ENCODE measurements at regions not wholly inside any gene's neighbourhood (a gene's known extent, or its start where the extent isn't known, plus 50 kb on each side); places are given as distances from the start of the nearest gene placed in this dataset.
"Not testable (repeated sequence)": the region's sequence is repeated elsewhere in the genome, so short reads cannot be mapped to it uniquely, and the experiment has no call there.

- Histone ChIP-seq H3K4me1 (replicated peaks) (no peaks in the 10 kb centered on the region), H3K36me3 (no peaks in the 10 kb centered on the region), H3K27me3 (replicated peaks) (no peaks in the 10 kb centered on the region), H3K9me3 (replicated peaks) (no peaks in the 10 kb centered on the region), H3K4me3 (no peak overlapping the region), H3K27ac (no peak overlapping the region)
- no peak for DNase-seq (ENCODE audit: low read depth in 1 of 2, low spot score in 2 of 2)
Observed at GRCh38 chr5:91599863-91600262, 216.7 kb upstream of the ARRDC3 start.

- Histone ChIP-seq H3K4me1 (replicated peaks) (no peaks in the 10 kb centered on the region), H3K36me3 (no peaks in the 10 kb centered on the region), H3K4me3 (no peak overlapping the region), H3K27ac (no peak overlapping the region), H3K27me3 (replicated peaks) (no peaks in the 10 kb centered on the region), H3K9me3 (replicated peaks) (no peaks in the 10 kb centered on the region)
- DNase-seq (ENCODE audit: low read depth in 1 of 2, low spot score in 2 of 2), result no peak
Observed at GRCh38 chr5:91598216-91598615, 215.1 kb upstream of the ARRDC3 start.

- no peak overlapping the region for H3K4me3 ChIP-seq
- DNase-seq (ENCODE audit: low read depth in 1 of 2, low spot score in 2 of 2), result no peak
- H3K27me3 ChIP-seq (replicated peaks), result no peaks in the 10 kb centered on the region
- H3K4me1 ChIP-seq (replicated peaks), result no peaks in the 10 kb centered on the region
- no peaks in the 10 kb centered on the region for H3K9me3 ChIP-seq (replicated peaks)
- H3K27ac ChIP-seq, result no peak overlapping the region
- H3K36me3 ChIP-seq, result no peaks in the 10 kb centered on the region
Observed at GRCh38 chr5:91595424-91595823, 212.3 kb upstream of the ARRDC3 start.

- Histone ChIP-seq H3K27ac (no peak overlapping the region), H3K4me1 (replicated peaks) (no peaks in the 10 kb centered on the region), H3K9me3 (replicated peaks) (no peaks in the 10 kb centered on the region), H3K4me3 (no peak overlapping the region), H3K27me3 (replicated peaks) (no peaks in the 10 kb centered on the region), H3K36me3 (no peaks in the 10 kb centered on the region)
- no peak for DNase-seq (ENCODE audit: low read depth in 1 of 2, low spot score in 2 of 2)
Observed at GRCh38 chr5:91591076-91591475, 208.0 kb upstream of the ARRDC3 start.

- Histone ChIP-seq H3K4me3 (no peak overlapping the region), H3K27ac (no peak overlapping the region), H3K27me3 (replicated peaks) (no peaks in the 10 kb centered on the region), H3K36me3 (no peaks in the 10 kb centered on the region), H3K4me1 (replicated peaks) (no peaks in the 10 kb centered on the region), H3K9me3 (replicated peaks) (no peaks in the 10 kb centered on the region)
- no peak for DNase-seq (ENCODE audit: low read depth in 1 of 2, low spot score in 2 of 2)
Observed at GRCh38 chr5:91586232-91586631, 203.1 kb upstream of the ARRDC3 start.

GRCh38 chr5:91584352-91584751 is 201.2 kb upstream of the ARRDC3 start:
- Histone ChIP-seq H3K36me3 (no peaks in the 10 kb centered on the region), H3K27me3 (replicated peaks) (no peaks in the 10 kb centered on the region)

GRCh38 chr5:91566012-91566411 is 182.9 kb upstream of the ARRDC3 start:
- DNase-seq (ENCODE audit: low read depth in 1 of 2, low spot score in 2 of 2); H3K27ac ChIP-seq; H3K27me3 ChIP-seq (replicated peaks); H3K36me3 ChIP-seq; H3K4me1 ChIP-seq (replicated peaks); H3K9me3 ChIP-seq (replicated peaks); H3K4me3 ChIP-seq: not testable (repeated sequence)

More at GRCh38 chr5:91584352-91584751, 201.2 kb upstream of the ARRDC3 start:
- Histone ChIP-seq H3K27ac (no peak overlapping the region), H3K4me1 (replicated peaks) (no peaks in the 10 kb centered on the region), H3K4me3 (no peak overlapping the region), H3K9me3 (replicated peaks) (no peaks in the 10 kb centered on the region)
- DNase-seq (ENCODE audit: low read depth in 1 of 2, low spot score in 2 of 2), result no peak

- no peaks in the 10 kb centered on the region for H3K36me3 ChIP-seq
- H3K27me3 ChIP-seq (replicated peaks), result no peaks in the 10 kb centered on the region
- no peak overlapping the region for H3K4me3 ChIP-seq
- DNase-seq (ENCODE audit: low read depth in 1 of 2, low spot score in 2 of 2), result no peak
- H3K27ac ChIP-seq, result no peak overlapping the region
- no peaks in the 10 kb centered on the region; the same call in 1 of the 2 replicates for H3K9me3 ChIP-seq (replicated peaks)
- H3K4me1 ChIP-seq (replicated peaks), result no peaks in the 10 kb centered on the region
Observed at GRCh38 chr5:91562922-91563321, 179.8 kb upstream of the ARRDC3 start.

GRCh38 chr5:91541696-91542095 is 158.6 kb upstream of the ARRDC3 start:
- no peak for DNase-seq (ENCODE audit: low read depth in 1 of 2, low spot score in 2 of 2)
- Histone ChIP-seq H3K9me3 (replicated peaks) (no peaks in the 10 kb centered on the region), H3K4me1 (replicated peaks) (no peaks in the 10 kb centered on the region), H3K4me3 (no peak overlapping the region), H3K27ac (no peak overlapping the region), H3K36me3 (no peaks in the 10 kb centered on the region), H3K27me3 (replicated peaks) (no peaks in the 10 kb centered on the region)

GRCh38 chr5:91538179-91538578 is 155.1 kb upstream of the ARRDC3 start:
- Histone ChIP-seq H3K36me3 (no peaks in the 10 kb centered on the region), H3K27ac (no peak overlapping the region), H3K4me1 (replicated peaks) (no peaks in the 10 kb centered on the region), H3K27me3 (replicated peaks) (no peaks in the 10 kb centered on the region), H3K4me3 (no peak overlapping the region), H3K9me3 (replicated peaks) (no peaks in the 10 kb centered on the region)
- no peak for DNase-seq (ENCODE audit: low read depth in 1 of 2, low spot score in 2 of 2)

GRCh38 chr5:91535499-91535898 is 152.4 kb upstream of the ARRDC3 start:
- Histone ChIP-seq H3K4me1 (replicated peaks) (no peaks in the 10 kb centered on the region), H3K9me3 (replicated peaks) (no peaks in the 10 kb centered on the region), H3K4me3 (no peak overlapping the region), H3K27me3 (replicated peaks) (no peaks in the 10 kb centered on the region), H3K27ac (no peak overlapping the region), H3K36me3 (no peaks in the 10 kb centered on the region)
- DNase-seq (ENCODE audit: low read depth in 1 of 2, low spot score in 2 of 2), result no peak

- no peak overlapping the region for H3K27ac ChIP-seq
- no peaks in the 10 kb centered on the region for H3K9me3 ChIP-seq (replicated peaks)
- no peaks in the 10 kb centered on the region for H3K36me3 ChIP-seq
- H3K4me3 ChIP-seq, result no peak overlapping the region
- H3K27me3 ChIP-seq (replicated peaks), result no peaks in the 10 kb centered on the region
- DNase-seq (ENCODE audit: low read depth in 1 of 2, low spot score in 2 of 2), result no peak
- no peaks in the 10 kb centered on the region for H3K4me1 ChIP-seq (replicated peaks)
Observed at GRCh38 chr5:91534332-91534731, 151.2 kb upstream of the ARRDC3 start.

GRCh38 chr5:91532779-91533178 is 149.7 kb upstream of the ARRDC3 start:
- no peaks in the 10 kb centered on the region for H3K4me1 ChIP-seq (replicated peaks)

GRCh38 chr5:91532281-91532680 is 149.2 kb upstream of the ARRDC3 start:
- Histone ChIP-seq H3K27me3 (replicated peaks) (no peaks in the 10 kb centered on the region), H3K4me1 (replicated peaks) (no peaks in the 10 kb centered on the region), H3K27ac (no peak overlapping the region), H3K36me3 (no peaks in the 10 kb centered on the region), H3K9me3 (replicated peaks) (no peaks in the 10 kb centered on the region), H3K4me3 (no peak overlapping the region)
- no peak for DNase-seq (ENCODE audit: low read depth in 1 of 2, low spot score in 2 of 2)

More at GRCh38 chr5:91532779-91533178, 149.7 kb upstream of the ARRDC3 start:
- DNase-seq (ENCODE audit: low read depth in 1 of 2, low spot score in 2 of 2), result no peak
- no peak overlapping the region for H3K4me3 ChIP-seq
- no peak overlapping the region for H3K27ac ChIP-seq
- H3K9me3 ChIP-seq (replicated peaks), result no peaks in the 10 kb centered on the region
- no peaks in the 10 kb centered on the region for H3K27me3 ChIP-seq (replicated peaks)
- no peaks in the 10 kb centered on the region for H3K36me3 ChIP-seq

- no peaks in the 10 kb centered on the region for H3K4me1 ChIP-seq (replicated peaks)
- no peaks in the 10 kb centered on the region for H3K9me3 ChIP-seq (replicated peaks)
- no peak overlapping the region for H3K27ac ChIP-seq
- no peaks in the 10 kb centered on the region for H3K27me3 ChIP-seq (replicated peaks)
- H3K36me3 ChIP-seq, result no peaks in the 10 kb centered on the region
- H3K4me3 ChIP-seq, result no peak overlapping the region
- no peak for DNase-seq (ENCODE audit: low read depth in 1 of 2, low spot score in 2 of 2)
Observed at GRCh38 chr5:91528831-91529230, 145.7 kb upstream of the ARRDC3 start.
